Spinal cord (tissue), 10 donors: ENCODE measurements at regions not wholly inside any gene's neighbourhood (a gene's known extent, or its start where the extent isn't known, plus 50 kb on each side); places are given as distances from the start of the nearest gene placed in this dataset. TPM values are rescaled to one million over a fixed set of nuclear protein-coding genes. Genes with fewer than 3 reads are reported as not detected.

Source experiments
- DNase-seq, 6 donors: peaks; one replicate each; pipeline versions ENCODE4 v3.0.0 to v3.0.0-alpha.2; 2013 to 2015; ENCODE audit warnings: low spot score in 6 of 6, low read depth in 4 of 6
- H3K27ac ChIP-seq: one replicate; pipeline ENCODE4 v1.5.1; 2013; ENCODE audit warnings: low read depth, low read length, control low read depth
- H3K27me3 ChIP-seq: one replicate; pipeline ENCODE4 v1.6.1; 2013; ENCODE audit warnings: low read length; ENCODE audit not compliant: control insufficient read depth, insufficient read depth
- H3K36me3 ChIP-seq: one replicate; pipeline ENCODE4 v1.6.1; 2013; ENCODE audit warnings: low read length; ENCODE audit not compliant: control insufficient read depth, insufficient read depth
- H3K4me1 ChIP-seq: one replicate; pipeline ENCODE4 v1.6.1; 2013; ENCODE audit warnings: low read length; ENCODE audit not compliant: control insufficient read depth, insufficient read depth
- H3K4me3 ChIP-seq: one replicate; pipeline ENCODE4 v1.5.1; 2013; ENCODE audit warnings: low read depth, low read length, control low read depth
- H3K9me3 ChIP-seq: one replicate; pipeline ENCODE4 v1.6.1; 2013; ENCODE audit warnings: low read length; ENCODE audit not compliant: control insufficient read depth, insufficient read depth
- WGBS: methylation state at CpG from one replicate; pipeline ENCODE4 v1.1.5; 2013; ENCODE audit warnings: missing lambda C conversion rate; ENCODE audit not compliant: insufficient coverage; 5-methylcytosine and 5-hydroxymethylcytosine counted together
- small RNA-seq: library from RNA; depleted of rRNA; stranded (forward); fragments of <200 nt; gene quantifications from one replicate; pipeline ENCODE3, GENCODE V24; 2014; ENCODE audit warnings: low replicate concordance
- donor health status: healthy.

GRCh38 chr11:105197071-105197815 lies 57.7 kb upstream of the CARD18 start:
- Histone ChIP-seq H3K36me3 (no peaks in the 10 kb centered on the region), H3K27me3 (no peaks in the 10 kb centered on the region), H3K9me3 (no peaks in the 10 kb centered on the region), H3K4me3 (no peak overlapping the region), H3K4me1 (no peaks in the 10 kb centered on the region), H3K27ac (no peak overlapping the region)
- 100% methylated on average over 1 of the region's 6 CpGs for WGBS
- DNase-seq: peak in 1 of 6 donors; percentile 9

GRCh38 chr11:105193260-105193659 lies 53.7 kb upstream of the CARD18 start:
- DNase-seq: no peak
- H3K36me3 ChIP-seq: no peaks in the 10 kb centered on the region
- H3K27me3 ChIP-seq: no peaks in the 10 kb centered on the region
- H3K4me1 ChIP-seq: no peaks in the 10 kb centered on the region
- H3K9me3 ChIP-seq: no peaks in the 10 kb centered on the region
- H3K27ac ChIP-seq: no peak overlapping the region
- no peak overlapping the region for H3K4me3 ChIP-seq
- WGBS: no CpG with 5 or more reads among the region's 2 CpGs

- no peak overlapping the region for H3K27ac ChIP-seq
Measured at GRCh38 chr11:105192115-105192514, 52.5 kb upstream of the CARD18 start.

GRCh38 chr11:105189581-105189980 lies 50.0 kb upstream of the CARD18 start:
- Histone ChIP-seq H3K36me3 (no peaks in the 10 kb centered on the region), H3K4me1 (no peaks in the 10 kb centered on the region), H3K27ac (no peak overlapping the region), H3K4me3 (no peak overlapping the region), H3K27me3 (no peaks in the 10 kb centered on the region), H3K9me3 (no peaks in the 10 kb centered on the region)
- WGBS: 100% methylated on average over 1 of the region's 2 CpGs
- DNase-seq: no peak

More at GRCh38 chr11:105192115-105192514, 52.5 kb upstream of the CARD18 start:
- Histone ChIP-seq H3K9me3 (no peaks in the 10 kb centered on the region), H3K27me3 (no peaks in the 10 kb centered on the region), H3K4me1 (no peaks in the 10 kb centered on the region), H3K4me3 (no peak overlapping the region), H3K36me3 (no peaks in the 10 kb centered on the region)
- no peak for DNase-seq

Small RNA genes lying in the stretch of these regions (small RNA-seq; reads per million reads assigned to genes)
- not detected for gene AP003181.1
- not detected for gene RF00017
